Common myeloid progenitor, CD34-positive (primary cell): ENCODE measurements at regions not wholly inside any gene's neighbourhood (a gene's known extent, or its start where the extent isn't known, plus 50 kb on each side); places are given as distances from the start of the nearest gene placed in this dataset.

Experiments
- CTCF ChIA-PET: fragments of 350-600 bp; sonication (Branson Sonifier 250); formaldehyde crosslinking; loops from one replicate; lab custom pipeline; 2021; ENCODE audit warnings: antibody characterized with exemption; lab: Charles Lee
- POLR2A ChIA-PET: fragments of 350-600 bp; sonication (Branson Sonifier 250); formaldehyde crosslinking; loops from one replicate; lab custom pipeline; 2021; ENCODE audit warnings: antibody characterized with exemption; lab: Charles Lee
- DNase-seq, 3 donors: peaks; one replicate each; pipeline versions ENCODE4 v3.0.0 to v3.0.0-alpha.2; 2013
- H3K27ac ChIP-seq, 2 experiments: 1 replicate in 1 of 2; 2 replicates in 1 of 2; pipeline ENCODE4 v1.7.0; 2013; ENCODE audit warnings: inconsistent platforms in 2 of 2, low read length in 2 of 2, mild to moderate bottlenecking in 2 of 2, low read depth in 1 of 2, moderate library complexity in 1 of 2; ENCODE audit not compliant: severe bottlenecking in 2 of 2, insufficient read depth in 1 of 2, poor library complexity in 1 of 2
- H3K27me3 ChIP-seq, 5 experiments: replicated peaks in 2 of 5; 1 replicate in 3 of 5; 2 replicates in 2 of 5; pipeline versions ENCODE4 v1.6.1 to v1.7.0; 2013; ENCODE audit warnings: low read length in 4 of 5, mild to moderate bottlenecking in 2 of 5, moderate library complexity in 2 of 5, inconsistent platforms in 1 of 5; ENCODE audit not compliant: insufficient read depth in 5 of 5, control insufficient read depth in 4 of 5
- H3K36me3 ChIP-seq, 4 experiments: 1 replicate in 2 of 4; 2 replicates in 2 of 4; pipeline versions ENCODE4 v1.6.1 to v1.7.0; 2013; ENCODE audit warnings: low read length in 3 of 4, control low read depth in 1 of 4, mild to moderate bottlenecking in 1 of 4; ENCODE audit not compliant: control insufficient read depth in 4 of 4, insufficient read depth in 4 of 4
- H3K4me1 ChIP-seq, 4 experiments: 1 replicate in 3 of 4; 2 replicates in 1 of 4; pipeline versions ENCODE4 v1.6.1 to v1.7.1; 2013; ENCODE audit warnings: low read length in 3 of 4, mild to moderate bottlenecking in 3 of 4, control low read depth in 1 of 4, inconsistent platforms in 1 of 4, moderate library complexity in 1 of 4; ENCODE audit not compliant: control insufficient read depth in 4 of 4, insufficient read depth in 4 of 4; ENCODE audit errors: control extremely low read depth in 1 of 4
- H3K4me3 ChIP-seq, 7 experiments: 1 replicate in 4 of 7; 2 replicates in 3 of 7; pipeline versions ENCODE4 v1.5.1 to v1.7.0; 2013; ENCODE audit warnings: mild to moderate bottlenecking in 7 of 7, low read length in 6 of 7, moderate library complexity in 6 of 7, inconsistent platforms in 2 of 7, low read depth in 2 of 7, control low read depth in 1 of 7; ENCODE audit not compliant: insufficient read depth in 4 of 7, control insufficient read depth in 1 of 7; ENCODE audit errors: extremely low read depth in 1 of 7
- H3K9me3 ChIP-seq, 5 experiments: 1 replicate in 4 of 5; 2 replicates in 1 of 5; pipeline versions ENCODE4 v1.6.1 to v1.7.1; 2013; ENCODE audit warnings: low read length in 4 of 5, mild to moderate bottlenecking in 2 of 5, inconsistent platforms in 1 of 5, low read depth in 1 of 5, moderate library complexity in 1 of 5; ENCODE audit not compliant: control insufficient read depth in 4 of 5, insufficient read depth in 2 of 5; ENCODE audit errors: control extremely low read depth in 1 of 5
- WGBS: methylation state at CpG from one replicate; pipeline ENCODE4 v1.1.5; 2013; ENCODE audit not compliant: insufficient coverage; 5-methylcytosine and 5-hydroxymethylcytosine counted together

DNA sequence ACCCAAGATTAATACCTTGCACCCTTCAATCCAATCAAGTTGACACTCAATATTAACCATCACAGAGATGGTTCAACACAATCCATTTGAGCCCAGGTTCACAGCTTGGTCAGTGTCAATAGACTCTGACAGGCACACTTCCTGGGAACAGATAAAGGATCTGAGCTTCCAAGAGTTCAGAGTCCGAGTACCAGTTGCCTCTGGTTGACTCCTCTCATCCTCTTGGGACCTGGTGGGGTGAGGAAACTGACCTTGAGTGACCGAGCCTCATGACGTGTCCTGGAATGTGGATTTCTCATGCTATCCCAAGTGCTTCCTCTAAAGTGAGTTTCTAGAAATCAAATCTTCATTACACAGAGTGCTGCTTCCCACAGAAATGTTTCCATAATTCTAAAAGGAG is 162.0 kb downstream of the CYP26A1 start:
- POLR2A ChIA-PET: no interaction called here
- Histone ChIP-seq H3K36me3 (no peaks in the 10 kb centered on the region), H3K4me3 (no peak overlapping the region), H3K4me1 (no peaks in the 10 kb centered on the region), H3K27me3 (no peaks in the 10 kb centered on the region), H3K9me3 (no peaks in the 10 kb centered on the region), H3K27ac (no peak overlapping the region)
- CTCF ChIA-PET: interaction anchor here (1.5 kb wide), 1 partner anchor 12 kb away, joined by 3 read pairs; no protein-coding TSS in a partner anchor
- DNase-seq: no peak
- WGBS: 100% methylated on average over 1 of the region's 3 CpGs

DNA sequence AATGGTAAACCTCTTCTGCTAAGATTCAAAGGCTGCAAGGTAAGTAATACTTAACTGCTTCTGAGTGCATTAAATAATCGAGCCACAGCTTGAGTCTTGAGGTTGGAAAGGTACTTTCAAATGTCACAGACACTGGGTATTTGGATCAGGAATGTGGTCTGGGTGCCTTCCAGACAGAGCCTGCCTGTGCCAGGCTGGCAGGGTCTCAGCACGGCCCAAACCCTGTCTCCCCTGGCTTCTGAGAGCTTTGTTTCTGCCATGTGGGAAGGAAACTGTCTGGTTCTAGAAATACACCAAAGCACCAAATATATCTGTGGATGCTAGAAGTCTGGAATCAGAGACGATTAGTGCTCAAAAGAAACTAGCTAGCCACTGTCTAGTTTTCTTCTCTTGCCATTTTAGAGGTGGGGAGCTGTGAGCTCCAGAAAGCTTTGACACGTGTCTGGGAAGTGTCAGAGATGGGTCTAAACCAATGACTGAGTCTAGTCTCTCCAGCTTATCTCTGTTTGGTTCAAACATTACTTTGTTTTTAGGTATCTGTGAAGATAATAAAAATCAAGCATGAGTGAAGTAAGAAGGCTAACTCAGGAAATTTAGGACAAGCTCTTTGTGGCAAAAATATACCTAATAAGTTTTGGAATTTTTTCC is 162.8 kb downstream of the CYP26A1 start:
- no peaks in the 10 kb centered on the region for H3K4me1 ChIP-seq
- no peaks in the 10 kb centered on the region for H3K36me3 ChIP-seq
- no peak overlapping the region for H3K27ac ChIP-seq
- ChIA-PET POLR2A (no interaction called here), CTCF (interaction anchor here (0.8 to 1.5 kb wide), 2 partner anchors 11 to 13 kb away, joined by 3 read pairs; no protein-coding TSS in a partner anchor)
- H3K9me3 ChIP-seq: no peaks in the 10 kb centered on the region
- no peaks in the 10 kb centered on the region for H3K27me3 ChIP-seq
- DNase-seq: no peak
- H3K4me3 ChIP-seq: no peak overlapping the region
- WGBS: 89% methylated on average over 2 of the region's 4 CpGs

DNA sequence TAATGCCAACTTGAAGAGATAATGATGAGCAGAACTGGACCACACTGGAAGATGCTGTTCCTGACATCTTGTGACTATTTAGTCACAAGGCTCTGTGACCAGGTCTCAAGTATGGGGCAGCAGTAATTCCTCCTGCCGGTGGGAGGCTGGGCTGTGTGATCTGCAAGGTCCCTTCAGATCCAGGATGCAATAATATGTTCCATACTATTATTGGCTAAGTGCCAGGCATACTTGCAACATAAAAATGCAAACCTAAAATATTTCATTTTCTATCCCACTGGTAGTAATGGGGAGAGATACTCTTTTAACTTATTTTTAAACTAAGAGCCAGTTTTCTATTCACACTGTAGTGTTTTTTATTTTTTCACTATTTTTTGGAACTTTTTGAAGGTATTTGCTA is 171.5 kb downstream of the CYP26A1 start:
- no peak for DNase-seq
- H3K4me3 ChIP-seq: no peak overlapping the region
- no peak overlapping the region for H3K27ac ChIP-seq
- H3K36me3 ChIP-seq: no peaks in the 10 kb centered on the region
- H3K27me3 ChIP-seq: no peaks in the 10 kb centered on the region
- no CpG with 5 or more reads among the region's 1 CpG for WGBS
- H3K9me3 ChIP-seq: peaks cover 0 to 2% (median 0%) of the 10 kb centered on the region in 5 experiments
- H3K4me1 ChIP-seq: no peaks in the 10 kb centered on the region
- ChIA-PET POLR2A (interaction anchor here (0.5 kb wide), 1 partner anchor 10 kb away, joined by 3 read pairs; no protein-coding TSS in a partner anchor), CTCF (no interaction called here)

DNA sequence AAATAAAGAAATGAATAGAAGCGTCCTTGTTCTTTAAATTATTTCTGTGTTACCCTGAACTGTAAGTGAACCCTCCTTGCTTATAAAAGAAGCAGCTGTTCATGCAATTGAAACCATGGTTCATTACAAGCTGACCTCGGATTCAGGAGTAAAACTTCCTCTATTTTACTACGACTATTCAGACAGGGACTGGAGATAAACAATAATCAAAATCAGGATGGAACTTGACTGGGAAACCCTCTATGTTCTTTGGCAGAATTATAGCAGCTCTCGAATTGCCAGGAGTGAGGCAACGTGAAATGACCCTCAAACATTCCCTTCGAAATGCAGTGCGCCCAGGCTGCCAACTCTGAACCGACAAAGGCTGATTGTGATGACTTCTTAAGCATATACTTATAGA is 172.1 kb downstream of the CYP26A1 start:
- peak in 1 of 3 donors; percentile 6 for DNase-seq
- H3K36me3 ChIP-seq: no peaks in the 10 kb centered on the region
- peaks cover 0 to 2% (median 0%) of the 10 kb centered on the region in 5 experiments for H3K9me3 ChIP-seq
- CTCF ChIA-PET: no interaction called here
- no peaks in the 10 kb centered on the region for H3K4me1 ChIP-seq
- H3K4me3 ChIP-seq: no peak overlapping the region
- no peaks in the 10 kb centered on the region for H3K27me3 ChIP-seq
- POLR2A ChIA-PET: interaction anchor here (0.5 kb wide), 1 partner anchor 10 kb away, joined by 3 read pairs; no protein-coding TSS in a partner anchor
- 100% methylated on average over 1 of the region's 8 CpGs for WGBS
- no peak overlapping the region for H3K27ac ChIP-seq

DNA sequence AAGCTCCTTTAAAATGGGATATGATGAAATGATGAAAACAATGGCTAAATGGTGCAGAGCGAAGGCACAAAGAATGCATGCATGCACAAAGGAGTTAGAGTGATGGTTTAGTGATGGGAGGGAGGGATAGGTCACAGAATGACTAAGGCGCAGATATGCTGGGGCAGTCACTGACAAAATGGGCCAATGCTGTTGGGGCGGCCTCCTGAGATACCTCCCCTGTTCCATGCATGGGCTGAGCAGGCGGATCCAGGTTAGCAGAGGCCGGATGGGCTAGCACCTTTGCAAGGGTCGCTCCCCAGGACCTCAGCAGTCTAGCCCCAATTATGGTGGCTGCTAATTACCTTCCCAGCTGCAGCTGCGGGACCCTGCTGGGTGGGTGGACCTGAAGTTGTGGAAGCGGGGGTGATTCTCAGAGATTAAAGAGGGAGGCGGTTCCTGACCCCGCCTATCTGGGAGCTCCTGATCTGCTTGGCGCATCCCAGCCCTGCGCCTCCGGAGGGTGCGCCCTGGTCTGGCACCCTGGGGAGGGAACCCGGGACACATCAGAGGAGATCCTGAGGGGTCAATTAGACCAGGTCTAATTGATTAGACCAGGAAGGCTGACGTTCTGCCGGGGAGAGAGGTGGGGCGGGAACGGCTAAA is 175.0 kb downstream of the CYP26A1 start:
- CTCF ChIA-PET: no interaction called here
- Histone ChIP-seq H3K9me3 (peaks cover 0 to 2% (median 0%) of the 10 kb centered on the region in 5 experiments), H3K4me1 (no peaks in the 10 kb centered on the region), H3K36me3 (no peaks in the 10 kb centered on the region), H3K4me3 (no peak overlapping the region), H3K27me3 (no peaks in the 10 kb centered on the region), H3K27ac (no peak overlapping the region)
- no peak for DNase-seq
- POLR2A ChIA-PET: no interaction called here
- 86% methylated on average over 19 of the region's 19 CpGs for WGBS

DNA sequence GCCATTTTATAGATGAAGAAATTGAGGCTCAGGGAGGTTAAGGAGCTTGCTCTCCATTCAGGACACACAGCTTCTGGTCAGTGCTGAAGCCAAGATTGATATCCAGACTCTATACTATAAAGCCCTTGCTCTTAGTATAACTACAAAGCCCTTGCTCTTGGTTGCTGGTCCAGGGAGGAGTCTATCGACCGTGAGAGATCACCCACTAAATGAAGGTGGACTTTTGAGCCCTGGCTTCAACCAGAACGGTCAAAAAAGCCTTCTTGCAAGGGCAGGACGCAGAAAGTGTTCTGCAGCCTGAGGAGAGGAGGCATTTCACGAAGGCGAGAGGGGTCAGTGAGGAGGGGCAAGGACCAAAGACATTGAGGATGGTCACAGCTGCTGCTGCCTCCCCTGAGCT is 176.3 kb downstream of the CYP26A1 start:
- Histone ChIP-seq H3K9me3 (peaks cover 0 to 2% (median 0%) of the 10 kb centered on the region in 5 experiments), H3K27ac (no peak overlapping the region), H3K36me3 (no peaks in the 10 kb centered on the region), H3K4me1 (no peaks in the 10 kb centered on the region), H3K4me3 (no peak overlapping the region), H3K27me3 (no peaks in the 10 kb centered on the region)
- DNase-seq: no peak
- ChIA-PET POLR2A (no interaction called here), CTCF (no interaction called here)
- WGBS: 100% methylated on average over 6 of the region's 6 CpGs

DNA sequence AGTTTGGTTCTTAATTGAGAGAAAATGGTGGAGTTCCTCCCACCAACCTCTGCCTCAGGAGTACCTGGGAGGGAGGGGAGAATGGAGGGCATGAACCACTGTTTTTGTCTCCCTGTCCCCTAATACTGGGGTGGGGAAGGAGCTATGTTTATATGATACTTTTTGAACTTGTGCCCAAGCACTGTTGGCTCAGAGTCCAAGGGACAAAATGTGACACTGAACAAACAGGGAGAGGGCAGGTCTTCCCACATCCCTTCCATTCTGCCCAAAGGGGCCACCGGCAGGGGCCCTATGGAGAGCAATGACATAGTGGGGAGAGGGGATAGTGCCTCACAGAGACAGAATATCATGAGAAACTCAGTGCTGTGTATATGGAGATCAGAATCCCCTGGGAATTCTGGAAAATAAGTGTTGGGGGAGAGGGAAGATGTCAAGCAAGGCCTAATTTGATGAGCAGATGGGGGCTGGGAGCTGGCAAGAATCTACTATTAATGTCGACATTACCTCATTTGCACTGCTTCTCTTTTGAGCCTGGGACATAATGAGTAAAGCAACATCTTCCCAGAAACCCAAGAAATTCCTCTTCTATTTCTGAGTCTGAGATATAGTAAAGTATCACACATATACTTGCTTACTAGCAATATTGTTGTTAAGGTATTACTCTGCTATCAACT is 180.6 kb downstream of the CYP26A1 start:
- Histone ChIP-seq H3K27me3 (no peaks in the 10 kb centered on the region), H3K9me3 (no peaks in the 10 kb centered on the region), H3K36me3 (no peaks in the 10 kb centered on the region), H3K4me3 (no peak overlapping the region), H3K27ac (no peak overlapping the region), H3K4me1 (no peaks in the 10 kb centered on the region)
- WGBS: 100% methylated on average over 1 of the region's 2 CpGs
- ChIA-PET CTCF (interaction anchor here (0.5 kb wide), 1 partner anchor 29 kb away, joined by 3 read pairs; no protein-coding TSS in a partner anchor), POLR2A (no interaction called here)
- no peak for DNase-seq
